ENCODE measurements at regions not wholly inside any gene's neighbourhood (a gene's known extent, or its start where the extent isn't known, plus 50 kb on each side); places are given as distances from the start of the nearest gene placed in this dataset.

- Mint-ChIP-seq H3K27ac (peak overlapping the region; percentile 93), H3K36me3 (no peaks in the 10 kb centered on the region), H3K4me1 (ENCODE audit: unreplicated experiment) (peaks cover 14% of the 10 kb centered on the region), H3K4me3 (peak overlapping the region; percentile 6), H3K27me3 (no peaks in the 10 kb centered on the region), H3K9me3 (no peaks in the 10 kb centered on the region)
- no peak for DNase-seq (ENCODE audit: extremely low spot score, unreplicated experiment)
- no peak for TF ChIP-seq CTCF (conservative IDR thresholded peaks at IDR 0.05)
These were observed 129.3 kb upstream of the CCDC150 start for GRCh38 chr2:196510246-196510645.

GRCh38 chr2:196511258-196512168 lies 128.0 kb upstream of the CCDC150 start:
- no peak for TF ChIP-seq CTCF (conservative IDR thresholded peaks at IDR 0.05)
- Mint-ChIP-seq H3K4me3 (no peak overlapping the region), H3K4me1 (ENCODE audit: unreplicated experiment) (peaks cover 17% of the 10 kb centered on the region), H3K27me3 (no peaks in the 10 kb centered on the region), H3K9me3 (no peaks in the 10 kb centered on the region), H3K27ac (peak overlapping the region; percentile 83), H3K36me3 (no peaks in the 10 kb centered on the region)
- DNase-seq (ENCODE audit: extremely low spot score, unreplicated experiment): no peak

GRCh38 chr2:196513796-196514526 lies 125.6 kb upstream of the CCDC150 start:
- peaks cover 32% of the 10 kb centered on the region for H3K4me1 Mint-ChIP-seq (ENCODE audit: unreplicated experiment)
- H3K27ac Mint-ChIP-seq: no peak overlapping the region
- no peaks in the 10 kb centered on the region for H3K9me3 Mint-ChIP-seq
- no peaks in the 10 kb centered on the region for H3K36me3 Mint-ChIP-seq
- no peak for TF ChIP-seq CTCF (conservative IDR thresholded peaks at IDR 0.05)
- H3K27me3 Mint-ChIP-seq: no peaks in the 10 kb centered on the region
- H3K4me3 Mint-ChIP-seq: no peak overlapping the region
- no peak for DNase-seq (ENCODE audit: extremely low spot score, unreplicated experiment)

- no peak for DNase-seq (ENCODE audit: extremely low spot score, unreplicated experiment)
- H3K4me3 Mint-ChIP-seq: no peak overlapping the region
- H3K27me3 Mint-ChIP-seq: no peaks in the 10 kb centered on the region
- no peaks in the 10 kb centered on the region for H3K9me3 Mint-ChIP-seq
- no peak overlapping the region for H3K27ac Mint-ChIP-seq
- peaks cover 35% of the 10 kb centered on the region for H3K4me1 Mint-ChIP-seq (ENCODE audit: unreplicated experiment)
- TF ChIP-seq CTCF (conservative IDR thresholded peaks at IDR 0.05): no peak
- H3K36me3 Mint-ChIP-seq: no peaks in the 10 kb centered on the region
These were observed 124.9 kb upstream of the CCDC150 start for GRCh38 chr2:196514641-196515040.

- Mint-ChIP-seq H3K4me3 (no peak overlapping the region), H3K27me3 (no peaks in the 10 kb centered on the region), H3K4me1 (ENCODE audit: unreplicated experiment) (peaks cover 36% of the 10 kb centered on the region), H3K36me3 (no peaks in the 10 kb centered on the region), H3K9me3 (no peaks in the 10 kb centered on the region), H3K27ac (no peak overlapping the region)
- no peak for TF ChIP-seq CTCF (conservative IDR thresholded peaks at IDR 0.05)
- no peak for DNase-seq (ENCODE audit: extremely low spot score, unreplicated experiment)
These were observed 124.5 kb upstream of the CCDC150 start for GRCh38 chr2:196515051-196515450.

Data from type B pancreatic cell (in vitro differentiated cells).